ENCODE measurements at regions not wholly inside any gene's neighbourhood (a gene's known extent, or its start where the extent isn't known, plus 50 kb on each side); places are given as distances from the start of the nearest gene placed in this dataset.

DNA sequence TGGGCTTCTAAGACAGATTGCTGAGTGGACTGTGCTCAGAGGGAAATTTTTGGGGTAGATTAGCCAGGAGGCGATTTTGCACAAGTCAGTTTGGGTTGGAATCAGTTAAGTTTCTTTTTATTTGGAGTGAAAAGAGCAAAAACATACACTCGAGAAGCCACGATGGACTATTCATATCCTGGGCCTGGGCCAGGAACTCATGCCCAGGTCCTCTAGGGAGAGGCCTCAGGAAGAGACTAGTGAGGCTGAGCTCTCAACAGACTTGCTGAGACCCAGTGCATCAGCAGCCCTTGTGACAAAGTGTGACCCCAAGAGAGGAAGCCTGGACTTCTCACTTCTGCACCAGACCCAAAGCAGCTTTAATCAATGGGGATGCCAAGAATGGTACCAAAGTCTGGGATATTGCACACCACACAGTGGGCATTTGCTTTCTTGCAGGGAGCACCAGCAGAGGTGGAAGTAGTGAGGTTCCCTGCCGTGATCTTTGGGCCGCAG, 61.6 kb upstream of the MAFB start:
- no peak for ATAC-seq (ENCODE audit: poor library complexity)
- intact Hi-C loops (cut with DNase I, micrococcal nuclease): no loop called here
- Histone ChIP-seq H3K4me3 (ENCODE audit: low read length) (no peak overlapping the region), H3K4me1 (ENCODE audit: insufficient read depth, low read length) (peaks cover 5% of the 10 kb centered on the region), H3K27ac (ENCODE audit: low read depth in 1 of 2, low read length in 2 of 2) (no peak overlapping the region), H3K36me3 (ENCODE audit: insufficient read depth, low read length) (no peaks in the 10 kb centered on the region), H3K27me3 (ENCODE audit: control insufficient read depth in 1 of 2, insufficient read depth in 2 of 2, low read length in 2 of 2) (no peaks in the 10 kb centered on the region), H3K9me3 (ENCODE audit: control insufficient read depth in 1 of 2, insufficient read depth in 1 of 2, low read length in 2 of 2) (no peaks in the 10 kb centered on the region)
- H3K27ac Mint-ChIP-seq: no peak overlapping the region
- H3K36me3 Mint-ChIP-seq (ENCODE audit: low read depth): no peaks in the 10 kb centered on the region
- no peaks in the 10 kb centered on the region for H3K27me3 Mint-ChIP-seq
- no peaks in the 10 kb centered on the region for H3K9me3 Mint-ChIP-seq
- no peak overlapping the region for H3K4me3 Mint-ChIP-seq
- H3K4me1 Mint-ChIP-seq (ENCODE audit: low read depth): peaks cover 5% of the 10 kb centered on the region
- TF ChIP-seq, protein P1, sequence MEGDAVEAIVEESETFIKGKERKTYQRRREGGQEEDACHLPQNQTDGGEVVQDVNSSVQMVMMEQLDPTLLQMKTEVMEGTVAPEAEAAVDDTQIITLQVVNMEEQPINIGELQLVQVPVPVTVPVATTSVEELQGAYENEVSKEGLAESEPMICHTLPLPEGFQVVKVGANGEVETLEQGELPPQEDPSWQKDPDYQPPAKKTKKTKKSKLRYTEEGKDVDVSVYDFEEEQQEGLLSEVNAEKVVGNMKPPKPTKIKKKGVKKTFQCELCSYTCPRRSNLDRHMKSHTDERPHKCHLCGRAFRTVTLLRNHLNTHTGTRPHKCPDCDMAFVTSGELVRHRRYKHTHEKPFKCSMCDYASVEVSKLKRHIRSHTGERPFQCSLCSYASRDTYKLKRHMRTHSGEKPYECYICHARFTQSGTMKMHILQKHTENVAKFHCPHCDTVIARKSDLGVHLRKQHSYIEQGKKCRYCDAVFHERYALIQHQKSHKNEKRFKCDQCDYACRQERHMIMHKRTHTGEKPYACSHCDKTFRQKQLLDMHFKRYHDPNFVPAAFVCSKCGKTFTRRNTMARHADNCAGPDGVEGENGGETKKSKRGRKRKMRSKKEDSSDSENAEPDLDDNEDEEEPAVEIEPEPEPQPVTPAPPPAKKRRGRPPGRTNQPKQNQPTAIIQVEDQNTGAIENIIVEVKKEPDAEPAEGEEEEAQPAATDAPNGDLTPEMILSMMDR (IDR thresholded peaks at IDR 0.05): no peak
- DNase-seq: no peak
- CTCF ChIA-PET: no interaction called here
- POLR2A ChIA-PET: no interaction called here

DNA sequence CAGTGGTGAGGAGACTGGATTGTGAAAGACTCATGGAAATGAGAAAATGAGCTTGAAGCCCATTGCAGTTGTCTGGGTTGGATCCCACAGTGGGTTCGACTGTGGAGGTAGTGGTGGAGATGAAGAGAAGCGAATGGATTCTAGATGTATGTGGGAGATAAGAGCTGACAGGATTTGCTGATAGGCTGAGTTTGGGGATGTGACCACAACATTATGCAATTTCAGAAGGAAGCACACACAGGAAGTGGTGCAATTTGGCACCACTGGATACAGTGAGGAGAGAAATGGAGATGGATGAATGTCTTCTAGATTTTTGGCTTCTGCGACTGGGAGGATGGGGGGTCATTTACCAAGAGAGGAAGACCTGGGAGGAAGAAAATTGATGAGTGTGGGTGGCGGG, 64.4 kb upstream of the MAFB start:
- Mint-ChIP-seq H3K27ac (no peak overlapping the region), H3K4me1 (ENCODE audit: low read depth) (peaks cover 32% of the 10 kb centered on the region), H3K4me3 (no peak overlapping the region), H3K36me3 (ENCODE audit: low read depth) (no peaks in the 10 kb centered on the region), H3K9me3 (no peaks in the 10 kb centered on the region), H3K27me3 (no peaks in the 10 kb centered on the region)
- Histone ChIP-seq H3K4me1 (ENCODE audit: insufficient read depth, low read length) (peaks cover 19% of the 10 kb centered on the region), H3K36me3 (ENCODE audit: insufficient read depth, low read length) (no peaks in the 10 kb centered on the region), H3K27me3 (ENCODE audit: control insufficient read depth in 1 of 2, insufficient read depth in 2 of 2, low read length in 2 of 2) (no peaks in the 10 kb centered on the region), H3K27ac (ENCODE audit: low read depth in 1 of 2, low read length in 2 of 2) (no peak overlapping the region), H3K4me3 (ENCODE audit: low read length) (no peak overlapping the region), H3K9me3 (ENCODE audit: control insufficient read depth in 1 of 2, insufficient read depth in 1 of 2, low read length in 2 of 2) (no peaks in the 10 kb centered on the region)
- ChIA-PET POLR2A (no interaction called here), CTCF (no interaction called here)
- intact Hi-C loops (cut with DNase I, micrococcal nuclease): no loop called here
- ATAC-seq (ENCODE audit: poor library complexity) (no peak), DNase-seq (no peak)
- TF ChIP-seq, protein P1 (IDR thresholded peaks at IDR 0.05): no peak

DNA sequence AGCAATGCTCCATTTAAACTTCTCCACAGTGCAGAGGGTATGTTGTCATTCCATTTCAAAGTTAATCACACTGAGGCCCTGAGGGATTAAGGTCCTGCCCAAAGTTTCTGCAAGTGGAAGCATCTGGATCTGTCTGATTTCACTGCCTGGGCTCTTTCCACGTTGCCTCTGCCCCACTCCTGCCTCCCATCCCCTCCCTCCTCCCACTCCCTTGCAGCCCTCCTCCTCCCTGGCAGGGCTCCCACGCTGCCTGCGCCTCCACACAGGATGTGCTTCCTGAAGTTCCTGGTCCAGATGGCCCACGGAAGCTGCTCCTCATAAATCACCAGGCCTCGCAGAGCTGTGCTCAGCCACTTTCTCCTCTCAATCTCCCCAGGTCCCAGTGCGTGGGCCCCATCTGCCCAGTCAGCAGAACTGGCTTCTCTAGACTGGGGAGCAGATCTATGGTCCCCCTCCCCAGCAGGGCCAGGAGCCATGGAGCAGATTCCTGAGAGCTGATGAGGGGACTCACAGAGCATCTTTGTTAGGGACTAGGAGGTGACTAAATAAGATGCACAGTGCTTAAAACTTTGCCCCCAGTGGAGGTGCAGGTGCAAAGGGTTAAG, 65.4 kb upstream of the MAFB start:
- DNase-seq (no peak), ATAC-seq (ENCODE audit: poor library complexity) (no peak)
- Mint-ChIP-seq H3K27ac (no peak overlapping the region), H3K9me3 (no peaks in the 10 kb centered on the region), H3K4me1 (ENCODE audit: low read depth) (peaks cover 33% of the 10 kb centered on the region), H3K27me3 (no peaks in the 10 kb centered on the region), H3K4me3 (no peak overlapping the region), H3K36me3 (ENCODE audit: low read depth) (no peaks in the 10 kb centered on the region)
- no peak overlapping the region for H3K27ac ChIP-seq (ENCODE audit: low read depth in 1 of 2, low read length in 2 of 2)
- H3K9me3 ChIP-seq (ENCODE audit: control insufficient read depth in 1 of 2, insufficient read depth in 1 of 2, low read length in 2 of 2): no peaks in the 10 kb centered on the region
- H3K4me1 ChIP-seq (ENCODE audit: insufficient read depth, low read length): peaks cover 24% of the 10 kb centered on the region
- H3K36me3 ChIP-seq (ENCODE audit: insufficient read depth, low read length): no peaks in the 10 kb centered on the region
- POLR2A ChIA-PET: no interaction called here
- TF ChIP-seq, protein P1 (IDR thresholded peaks at IDR 0.05): no peak
- no peak overlapping the region for H3K4me3 ChIP-seq (ENCODE audit: low read length)
- CTCF ChIA-PET: interaction anchor here (0.7 kb wide), 1 partner anchor 15 kb away, joined by 3 read pairs; no protein-coding TSS in a partner anchor
- intact Hi-C loops (cut with DNase I, micrococcal nuclease): no loop called here
- H3K27me3 ChIP-seq (ENCODE audit: control insufficient read depth in 1 of 2, insufficient read depth in 2 of 2, low read length in 2 of 2): no peaks in the 10 kb centered on the region

Measured in CD4-positive, alpha-beta T cell (primary cell).